ENCODE measurements at regions not wholly inside any gene's neighbourhood (a gene's known extent, or its start where the extent isn't known, plus 50 kb on each side); places are given as distances from the start of the nearest gene placed in this dataset.
"Not testable (repeated sequence)": the region's sequence is repeated elsewhere in the genome, so short reads cannot be mapped to it uniquely, and the experiment has no call there.

DNA sequence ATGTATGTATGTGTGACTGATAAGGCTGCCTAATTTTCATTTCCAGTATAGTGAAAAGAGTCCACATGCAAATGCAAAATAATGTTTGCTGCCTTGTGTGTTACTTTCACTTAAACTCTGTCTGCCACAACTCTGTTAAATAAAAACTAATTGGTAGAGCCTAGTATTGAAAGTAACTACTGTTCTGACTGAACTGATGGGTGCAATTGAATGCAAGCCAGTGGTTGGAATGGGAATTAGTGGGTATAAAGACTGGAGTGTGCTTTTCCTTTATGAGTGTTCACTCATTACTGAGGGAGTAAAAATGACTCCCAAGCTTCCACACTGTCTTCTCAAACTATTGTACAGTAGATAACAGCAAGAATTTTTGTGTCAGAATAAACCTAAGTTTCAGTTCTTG is 571.0 kb downstream of the TMTC2 start:
- no peaks in the 10 kb centered on the region for H3K27me3 ChIP-seq (ENCODE audit: insufficient read depth, low read length, poor library complexity, severe bottlenecking)
- H3K4me3 Mint-ChIP-seq = no peak overlapping the region
- H3K36me3 ChIP-seq (ENCODE audit: insufficient read depth, low read length) = no peaks in the 10 kb centered on the region
- H3K9me3 ChIP-seq (ENCODE audit: low read length) = no peaks in the 10 kb centered on the region
- no peak overlapping the region for H3K27ac ChIP-seq (ENCODE audit: low read depth, low read length)
- H3K27me3 Mint-ChIP-seq = peaks cover 0 to 2% of the 10 kb centered on the region in 2 donors
- no peak overlapping the region for H3K27ac Mint-ChIP-seq
- DNase-seq = no peak
- H3K4me3 ChIP-seq (ENCODE audit: low read length) = no peak overlapping the region
- ChIA-PET CTCF (no interaction called here), POLR2A (no interaction called here)
- H3K4me1 Mint-ChIP-seq = no peaks in the 10 kb centered on the region
- H3K36me3 Mint-ChIP-seq = no peaks in the 10 kb centered on the region
- H3K4me1 ChIP-seq (ENCODE audit: insufficient read depth, low read length) = no peaks in the 10 kb centered on the region
- H3K9me3 Mint-ChIP-seq = peaks cover 0 to 5% (median 0%) of the 10 kb centered on the region in 5 donors

- POLR2A ChIA-PET = no interaction called here
- Histone ChIP-seq H3K9me3 (ENCODE audit: low read length) (no peaks in the 10 kb centered on the region), H3K36me3 (ENCODE audit: insufficient read depth, low read length) (no peaks in the 10 kb centered on the region), H3K27ac (ENCODE audit: low read depth, low read length) (no peak overlapping the region), H3K4me1 (ENCODE audit: insufficient read depth, low read length) (no peaks in the 10 kb centered on the region), H3K27me3 (ENCODE audit: insufficient read depth, low read length, poor library complexity, severe bottlenecking) (no peaks in the 10 kb centered on the region), H3K4me3 (ENCODE audit: low read length) (no peak overlapping the region)
- no peak overlapping the region for H3K27ac Mint-ChIP-seq
- H3K36me3 Mint-ChIP-seq = no peaks in the 10 kb centered on the region
- no peak for DNase-seq
- H3K4me1 Mint-ChIP-seq = no peaks in the 10 kb centered on the region
- H3K4me3 Mint-ChIP-seq = no peak overlapping the region
- CTCF ChIA-PET = no interaction called here
- H3K9me3 Mint-ChIP-seq = peaks cover 0 to 5% (median 0%) of the 10 kb centered on the region in 5 donors
- peaks cover 0 to 2% of the 10 kb centered on the region in 2 donors for H3K27me3 Mint-ChIP-seq
Measured at GRCh38 chr12:83256562-83256961, 569.9 kb downstream of the TMTC2 start.

DNA sequence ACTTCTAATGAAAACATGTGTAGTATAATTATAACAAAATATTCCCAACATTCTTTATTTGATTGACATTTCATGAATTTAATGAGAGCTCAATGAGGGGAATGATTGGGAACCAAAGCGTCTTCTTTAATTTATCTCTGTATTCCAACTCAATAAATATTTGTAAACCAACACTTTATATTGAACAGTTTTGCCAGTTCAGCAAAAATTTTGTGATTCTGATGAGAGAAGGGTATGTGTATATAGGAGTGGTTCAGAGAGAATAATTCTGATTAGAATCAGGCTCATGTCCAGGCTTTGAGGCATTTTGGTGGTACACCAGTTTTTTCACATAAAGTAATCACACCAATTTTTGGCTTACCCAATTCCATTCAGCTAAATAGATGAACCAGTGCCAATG is 564.2 kb downstream of the TMTC2 start:
- no peaks in the 10 kb centered on the region for H3K36me3 ChIP-seq (ENCODE audit: insufficient read depth, low read length)
- H3K36me3 Mint-ChIP-seq = no peaks in the 10 kb centered on the region
- H3K27me3 Mint-ChIP-seq = peaks cover 0 to 2% of the 10 kb centered on the region in 2 donors
- no peaks in the 10 kb centered on the region for H3K9me3 ChIP-seq (ENCODE audit: low read length)
- H3K9me3 Mint-ChIP-seq = peaks cover 0 to 5% (median 0%) of the 10 kb centered on the region in 5 donors
- no peak overlapping the region for H3K4me3 Mint-ChIP-seq
- H3K27ac Mint-ChIP-seq = no peak overlapping the region
- ChIA-PET POLR2A (no interaction called here), CTCF (no interaction called here)
- H3K27ac ChIP-seq (ENCODE audit: low read depth, low read length) = no peak overlapping the region
- no peaks in the 10 kb centered on the region for H3K4me1 ChIP-seq (ENCODE audit: insufficient read depth, low read length)
- H3K4me1 Mint-ChIP-seq = no peaks in the 10 kb centered on the region
- no peaks in the 10 kb centered on the region for H3K27me3 ChIP-seq (ENCODE audit: insufficient read depth, low read length, poor library complexity, severe bottlenecking)
- H3K4me3 ChIP-seq (ENCODE audit: low read length) = no peak overlapping the region
- DNase-seq = no peak

DNA sequence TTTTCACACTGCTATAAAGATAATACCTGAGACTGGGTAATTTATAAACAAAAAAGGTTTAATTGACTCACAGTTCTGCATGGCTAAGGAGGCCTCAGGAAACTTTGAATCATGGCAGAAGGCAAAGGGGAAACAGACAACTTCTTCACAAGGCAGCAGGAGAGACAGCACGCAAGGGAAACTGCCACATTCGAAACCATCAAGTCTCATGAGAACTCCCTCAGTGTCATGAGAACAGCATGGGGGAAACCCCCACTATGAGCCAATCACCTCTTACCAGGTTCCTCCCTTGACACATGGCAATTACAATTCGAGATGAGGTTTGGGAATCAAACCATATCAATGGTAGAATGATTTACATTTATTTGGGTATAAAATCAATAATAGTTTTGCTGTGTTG is 558.5 kb downstream of the TMTC2 start:
- Mint-ChIP-seq H3K9me3 (peaks cover 0 to 4% (median 0%) of the 10 kb centered on the region in 5 donors), H3K36me3 (no peaks in the 10 kb centered on the region), H3K27ac (no peak overlapping the region), H3K4me1 (no peaks in the 10 kb centered on the region), H3K27me3 (no peaks in the 10 kb centered on the region), H3K4me3 (no peak overlapping the region)
- Histone ChIP-seq H3K27me3 (ENCODE audit: insufficient read depth, low read length, poor library complexity, severe bottlenecking) (no peaks in the 10 kb centered on the region), H3K9me3 (ENCODE audit: low read length) (no peaks in the 10 kb centered on the region), H3K27ac (ENCODE audit: low read depth, low read length) (no peak overlapping the region), H3K4me1 (ENCODE audit: insufficient read depth, low read length) (no peaks in the 10 kb centered on the region), H3K36me3 (ENCODE audit: insufficient read depth, low read length) (no peaks in the 10 kb centered on the region), H3K4me3 (ENCODE audit: low read length) (no peak overlapping the region)
- no peak for DNase-seq
- ChIA-PET CTCF (no interaction called here), POLR2A (no interaction called here)

- Histone ChIP-seq H3K36me3 (ENCODE audit: insufficient read depth, low read length) (no peaks in the 10 kb centered on the region), H3K4me3 (ENCODE audit: low read length) (no peak overlapping the region), H3K4me1 (ENCODE audit: insufficient read depth, low read length) (no peaks in the 10 kb centered on the region), H3K27me3 (ENCODE audit: insufficient read depth, low read length, poor library complexity, severe bottlenecking) (no peaks in the 10 kb centered on the region), H3K9me3 (ENCODE audit: low read length) (no peaks in the 10 kb centered on the region), H3K27ac (ENCODE audit: low read depth, low read length) (no peak overlapping the region)
- Mint-ChIP-seq H3K4me1 (no peaks in the 10 kb centered on the region), H3K4me3 (no peak overlapping the region), H3K36me3 (no peaks in the 10 kb centered on the region), H3K27me3 (no peaks in the 10 kb centered on the region), H3K27ac (no peak overlapping the region), H3K9me3 (peaks cover 0 to 4% (median 0%) of the 10 kb centered on the region in 5 donors)
- ChIA-PET POLR2A (no interaction called here), CTCF (no interaction called here)
- no peak for DNase-seq
Measured at GRCh38 chr12:83244001-83244400, 557.3 kb downstream of the TMTC2 start.

- H3K4me1 Mint-ChIP-seq; H3K4me3 ChIP-seq (ENCODE audit: low read length); H3K4me3 Mint-ChIP-seq; H3K4me1 ChIP-seq (ENCODE audit: insufficient read depth, low read length); H3K9me3 ChIP-seq (ENCODE audit: low read length); H3K36me3 ChIP-seq (ENCODE audit: insufficient read depth, low read length); POLR2A ChIA-PET; H3K27ac ChIP-seq (ENCODE audit: low read depth, low read length); H3K27ac Mint-ChIP-seq; DNase-seq; H3K36me3 Mint-ChIP-seq; H3K27me3 ChIP-seq (ENCODE audit: insufficient read depth, low read length, poor library complexity, severe bottlenecking); CTCF ChIA-PET; H3K27me3 Mint-ChIP-seq: not testable (repeated sequence)
- H3K9me3 Mint-ChIP-seq = peaks cover 2 to 15% (median 10%) of the 10 kb centered on the region in 5 donors
Measured at GRCh38 chr12:83233987-83234386, 547.3 kb downstream of the TMTC2 start.

- H3K4me3 ChIP-seq (ENCODE audit: low read length); H3K4me3 Mint-ChIP-seq; POLR2A ChIA-PET; CTCF ChIA-PET; H3K36me3 Mint-ChIP-seq; H3K36me3 ChIP-seq (ENCODE audit: insufficient read depth, low read length); H3K9me3 ChIP-seq (ENCODE audit: low read length); H3K27ac Mint-ChIP-seq; DNase-seq; H3K4me1 Mint-ChIP-seq; H3K27me3 ChIP-seq (ENCODE audit: insufficient read depth, low read length, poor library complexity, severe bottlenecking); H3K27me3 Mint-ChIP-seq; H3K27ac ChIP-seq (ENCODE audit: low read depth, low read length); H3K4me1 ChIP-seq (ENCODE audit: insufficient read depth, low read length): not testable (repeated sequence)
- peaks cover 5 to 20% (median 6%) of the 10 kb centered on the region in 5 donors for H3K9me3 Mint-ChIP-seq
Measured at GRCh38 chr12:83226960-83227359, 540.3 kb downstream of the TMTC2 start.

DNA sequence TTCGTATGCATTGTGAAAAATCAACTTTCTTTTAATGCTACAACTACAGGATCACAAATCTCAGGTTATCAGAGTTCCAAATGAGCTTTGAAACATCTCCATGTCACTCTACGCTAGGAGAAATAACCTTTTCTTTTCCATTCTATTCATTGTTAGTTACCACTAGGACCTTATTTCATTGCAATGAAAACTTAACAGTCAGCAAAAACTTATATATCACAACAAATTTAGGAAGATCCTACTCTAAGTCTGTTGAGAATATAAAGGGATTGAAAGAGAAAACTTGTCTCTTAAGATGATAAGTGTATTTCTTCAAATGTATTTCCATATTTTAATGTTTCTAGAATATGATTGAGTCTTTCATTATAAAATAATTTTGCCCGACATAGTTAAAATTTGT is 539.1 kb downstream of the TMTC2 start:
- Mint-ChIP-seq H3K4me1 (no peaks in the 10 kb centered on the region), H3K9me3 (peaks cover 5 to 20% (median 6%) of the 10 kb centered on the region in 5 donors), H3K27ac (no peak overlapping the region), H3K4me3 (no peak overlapping the region), H3K36me3 (no peaks in the 10 kb centered on the region), H3K27me3 (no peaks in the 10 kb centered on the region)
- Histone ChIP-seq H3K9me3 (ENCODE audit: low read length) (no peaks in the 10 kb centered on the region), H3K36me3 (ENCODE audit: insufficient read depth, low read length) (no peaks in the 10 kb centered on the region), H3K27ac (ENCODE audit: low read depth, low read length) (no peak overlapping the region), H3K4me1 (ENCODE audit: insufficient read depth, low read length) (no peaks in the 10 kb centered on the region), H3K4me3 (ENCODE audit: low read length) (no peak overlapping the region), H3K27me3 (ENCODE audit: insufficient read depth, low read length, poor library complexity, severe bottlenecking) (no peaks in the 10 kb centered on the region)
- POLR2A ChIA-PET = no interaction called here
- CTCF ChIA-PET = no interaction called here
- no peak for DNase-seq

DNA sequence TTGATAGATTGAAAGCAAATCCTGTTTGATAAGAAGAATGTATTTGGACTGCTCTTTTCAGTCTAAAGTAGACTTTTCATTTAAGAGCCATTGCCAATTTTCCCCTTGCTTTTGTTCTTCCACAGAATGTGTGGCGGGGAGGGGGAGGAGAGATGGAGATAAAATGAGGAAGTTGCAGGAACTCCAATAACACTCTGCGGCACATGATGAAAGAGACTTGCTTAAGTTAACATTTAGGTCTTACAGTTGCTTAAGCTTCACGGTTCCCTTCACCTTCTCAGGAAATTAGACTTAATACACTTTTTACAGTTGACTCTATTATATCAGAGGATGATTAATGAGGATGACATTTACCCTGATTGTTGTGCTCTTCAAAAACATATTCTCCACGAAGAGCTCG is 537.3 kb downstream of the TMTC2 start:
- Mint-ChIP-seq H3K27me3 (no peaks in the 10 kb centered on the region), H3K27ac (no peak overlapping the region), H3K4me3 (no peak overlapping the region), H3K9me3 (peaks cover 4 to 12% (median 5%) of the 10 kb centered on the region in 5 donors), H3K4me1 (no peaks in the 10 kb centered on the region), H3K36me3 (no peaks in the 10 kb centered on the region)
- Histone ChIP-seq H3K9me3 (ENCODE audit: low read length) (no peaks in the 10 kb centered on the region), H3K36me3 (ENCODE audit: insufficient read depth, low read length) (no peaks in the 10 kb centered on the region), H3K27me3 (ENCODE audit: insufficient read depth, low read length, poor library complexity, severe bottlenecking) (no peaks in the 10 kb centered on the region), H3K4me1 (ENCODE audit: insufficient read depth, low read length) (no peaks in the 10 kb centered on the region), H3K27ac (ENCODE audit: low read depth, low read length) (no peak overlapping the region), H3K4me3 (ENCODE audit: low read length) (no peak overlapping the region)
- ChIA-PET CTCF (no interaction called here), POLR2A (no interaction called here)
- no peak for DNase-seq
